GM18498 (cell line): ENCODE measurements at regions not wholly inside any gene's neighbourhood (a gene's known extent, or its start where the extent isn't known, plus 50 kb on each side); places are given as distances from the start of the nearest gene placed in this dataset.

Source experiments
- ATAC-seq: cut with Tn5 transposase; IDR thresholded peaks from one replicate; pipeline ENCODE4 v1.9.1; 2021; ENCODE audit warnings: mild to moderate bottlenecking, moderate library complexity; ENCODE audit not compliant: unreplicated experiment

- no peak for ATAC-seq
Measured at GRCh38 chr22:48556222-48556621, 1271.5 kb downstream of the BRD1 start.

- no peak for ATAC-seq
Measured at GRCh38 chr22:48555606-48556005, 1272.1 kb downstream of the BRD1 start.

DNA sequence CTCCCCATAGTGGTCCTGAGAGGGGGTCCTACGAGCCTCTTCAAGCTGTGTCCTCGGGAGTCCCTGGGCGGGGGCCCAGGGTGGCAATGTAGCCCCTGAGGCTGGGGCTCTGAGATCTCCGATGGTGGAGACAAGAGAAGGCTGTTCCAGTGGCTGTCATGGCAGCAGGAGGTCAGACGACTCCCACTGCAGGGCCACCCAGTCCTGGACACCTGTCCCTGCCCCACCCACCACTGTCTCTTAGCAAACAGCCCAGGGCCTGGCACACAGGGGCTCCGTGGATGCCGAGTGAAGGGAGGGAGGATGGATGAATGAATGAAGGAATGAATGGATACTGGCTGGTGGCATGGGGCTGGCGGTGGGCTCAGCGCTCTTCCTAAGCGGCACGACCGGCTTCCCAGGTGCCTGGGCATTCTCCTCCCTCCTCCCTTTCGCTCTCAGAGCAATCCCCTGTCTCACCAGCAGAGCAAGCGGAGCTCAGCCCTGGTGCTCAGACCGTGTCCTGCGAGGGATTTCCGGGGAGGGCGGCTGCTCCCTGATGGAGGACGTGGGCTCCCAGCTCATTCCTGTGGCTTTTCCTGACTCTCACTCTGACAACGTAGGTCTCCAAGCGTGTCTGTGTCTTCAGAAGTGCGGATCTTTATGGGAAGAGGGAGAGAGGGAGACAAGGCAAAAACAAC is 1272.6 kb downstream of the BRD1 start:
- no peak for ATAC-seq

GRCh38 chr22:48553694-48554308 is 1273.9 kb downstream of the BRD1 start:
- no peak for ATAC-seq

GRCh38 chr22:48553119-48553518 is 1274.6 kb downstream of the BRD1 start:
- no peak for ATAC-seq

GRCh38 chr22:48551716-48552268 is 1275.9 kb downstream of the BRD1 start:
- no peak for ATAC-seq

DNA sequence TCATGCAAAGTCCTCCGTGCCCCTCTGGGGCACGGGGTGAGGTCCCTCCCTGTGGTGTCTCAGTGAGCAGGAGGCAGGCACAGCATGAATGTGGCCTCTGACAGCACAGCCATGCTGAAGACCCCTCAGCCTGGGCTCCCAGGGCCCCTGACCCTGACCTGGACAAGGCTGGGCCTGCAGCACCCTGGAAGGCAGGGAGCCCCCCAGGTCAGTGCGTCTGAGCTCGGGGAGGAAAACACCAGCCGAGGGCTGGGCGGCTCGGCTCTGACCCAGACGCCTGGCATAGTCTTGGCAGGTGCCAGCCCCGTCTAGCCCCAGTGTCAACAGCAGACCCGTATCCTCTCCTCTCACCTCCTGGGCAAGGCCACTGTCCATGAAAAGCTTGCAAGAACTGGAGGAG is 1276.6 kb downstream of the BRD1 start:
- ATAC-seq = no peak

GRCh38 chr22:48548391-48548790 is 1279.3 kb downstream of the BRD1 start:
- no peak for ATAC-seq

- no peak for ATAC-seq
Measured at GRCh38 chr22:48547971-48548370, 1279.7 kb downstream of the BRD1 start.

- ATAC-seq = no peak
Measured at GRCh38 chr22:48546653-48547424, 1280.8 kb downstream of the BRD1 start.

DNA sequence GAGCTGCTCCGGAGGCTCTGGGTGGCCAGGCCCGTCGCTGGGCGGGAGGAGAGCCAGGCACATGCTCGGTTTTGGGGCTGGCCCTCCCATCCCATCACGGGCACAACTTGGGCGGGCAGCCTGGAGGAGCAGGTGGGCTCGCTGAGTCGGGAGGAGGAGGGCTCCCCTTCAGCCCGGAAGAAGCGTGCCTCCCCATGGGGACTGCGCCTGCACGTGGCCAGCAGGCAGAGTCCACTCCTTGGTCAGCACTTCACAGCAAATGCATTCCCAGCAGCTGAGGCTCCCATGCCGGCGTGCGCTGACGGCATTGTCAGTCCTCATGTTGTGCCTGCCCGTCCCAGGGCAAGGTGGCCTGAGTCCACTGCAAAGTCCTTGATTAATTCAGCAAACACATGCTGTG is 1281.7 kb downstream of the BRD1 start:
- ATAC-seq = no peak

DNA sequence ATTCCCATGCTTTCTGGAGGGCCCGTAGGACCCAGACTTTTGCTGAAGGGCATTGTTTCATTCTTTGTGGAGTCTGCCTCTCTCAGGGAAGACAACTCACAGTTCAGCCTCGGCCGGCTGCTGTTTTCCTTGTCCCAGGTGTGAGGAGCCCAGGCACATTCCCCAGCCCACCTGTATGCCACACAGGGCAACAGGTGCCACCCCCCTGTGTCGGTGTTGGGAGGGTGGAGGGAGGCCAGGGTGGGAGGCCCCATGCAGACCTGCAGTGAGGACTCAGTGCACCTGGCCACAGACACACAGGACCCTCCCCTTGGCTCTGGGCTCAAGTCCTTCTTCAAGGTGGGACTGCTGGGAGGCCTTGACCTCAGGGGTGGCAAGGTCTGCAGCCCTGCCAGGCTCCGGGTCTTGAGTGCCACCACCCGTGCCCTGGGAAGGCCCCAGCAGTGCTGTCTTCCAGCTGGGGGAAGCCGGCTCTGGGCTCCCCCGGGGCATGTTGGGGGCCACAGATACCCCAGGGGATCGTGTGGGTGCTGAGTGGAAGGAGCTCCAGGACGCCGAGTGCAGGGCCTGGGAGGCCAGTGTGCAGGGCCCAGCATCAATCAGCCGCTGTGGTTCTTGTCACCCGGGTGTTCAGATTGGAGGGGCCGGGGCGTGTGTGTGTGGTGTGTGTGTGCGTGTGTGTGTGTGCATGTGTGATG is 1286.1 kb downstream of the BRD1 start:
- no peak for ATAC-seq

DNA sequence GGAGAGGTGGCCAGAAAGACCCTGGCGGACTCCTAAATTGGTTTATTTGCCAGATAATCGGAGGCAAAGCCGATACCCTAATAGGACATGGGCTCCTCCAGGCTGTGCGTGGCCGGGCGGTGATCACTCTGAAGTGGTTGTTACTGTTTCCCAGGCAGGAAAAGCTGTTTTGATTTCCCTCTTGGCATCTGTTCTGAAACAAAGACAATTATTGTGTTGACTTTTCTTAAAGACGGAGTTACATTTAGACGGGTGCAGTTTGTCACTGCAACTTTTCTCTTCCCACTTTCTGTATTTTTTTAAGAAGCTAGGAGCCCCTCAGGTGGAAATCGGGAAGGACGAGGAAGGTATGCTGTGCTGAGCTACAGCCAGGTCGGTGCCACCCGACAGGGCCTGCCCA is 1288.4 kb downstream of the BRD1 start:
- ATAC-seq = no peak

DNA sequence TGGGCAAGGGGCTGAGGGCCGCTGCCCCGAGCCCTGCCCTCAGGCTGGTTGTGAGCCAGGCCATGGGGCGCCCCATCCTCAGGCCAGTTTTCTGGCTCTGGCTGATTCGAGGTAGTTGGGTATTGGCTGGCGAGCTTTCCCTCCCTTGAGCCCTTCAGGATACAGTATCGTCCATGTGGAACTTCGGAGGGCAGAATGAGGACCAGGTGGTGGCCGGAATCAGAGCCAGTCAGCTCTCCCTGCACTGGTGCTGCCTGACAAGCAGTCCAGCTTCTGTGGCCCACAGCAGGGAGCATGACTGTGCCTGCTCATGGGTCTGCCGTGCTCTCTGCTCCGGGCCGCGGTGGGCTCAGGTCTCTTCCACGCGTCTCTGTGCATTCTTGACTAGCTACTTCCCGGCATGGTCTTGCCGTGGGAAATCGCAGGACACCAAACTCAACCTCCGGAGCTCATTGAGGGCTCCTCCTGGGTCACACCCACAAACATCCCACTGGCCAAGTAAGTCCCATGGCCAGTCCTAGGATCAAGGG is 1289.3 kb downstream of the BRD1 start:
- no peak for ATAC-seq

GRCh38 chr22:48537343-48537680 is 1290.4 kb downstream of the BRD1 start:
- ATAC-seq = no peak

- ATAC-seq = no peak
Measured at GRCh38 chr22:48536541-48537342, 1290.9 kb downstream of the BRD1 start.

GRCh38 chr22:48535868-48536540 is 1291.7 kb downstream of the BRD1 start:
- ATAC-seq = no peak

- ATAC-seq = no peak
Measured at GRCh38 chr22:48534395-48534958, 1293.2 kb downstream of the BRD1 start.

DNA sequence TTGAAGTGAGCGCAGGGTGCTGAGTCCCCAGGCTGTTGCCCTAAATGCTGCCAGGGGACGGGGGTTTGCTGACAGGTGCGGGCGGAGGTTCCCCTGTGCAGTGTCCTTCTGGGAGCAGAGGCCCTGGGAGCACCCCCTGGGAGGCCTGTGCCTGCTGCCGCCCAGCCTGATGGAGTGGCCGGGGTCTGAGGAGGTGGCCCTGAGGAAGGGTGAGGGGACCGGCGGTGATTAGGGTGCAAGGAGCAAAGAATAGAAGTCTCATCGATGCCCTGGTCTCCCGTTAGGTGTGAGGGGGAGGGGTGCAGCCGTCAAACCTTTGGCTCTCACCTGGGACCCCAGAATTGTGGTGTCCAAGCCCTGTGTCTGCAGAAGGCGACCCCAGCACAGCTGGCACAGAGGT is 1294.7 kb downstream of the BRD1 start:
- no peak for ATAC-seq
